Daoy (cell line): ENCODE measurements at regions not wholly inside any gene's neighbourhood (a gene's known extent, or its start where the extent isn't known, plus 50 kb on each side); places are given as distances from the start of the nearest gene placed in this dataset.

Experiments
- DNase-seq: peaks from one replicate; pipeline ENCODE4 v3.0.0-alpha.2; 2015; ENCODE audit warnings: low read depth

DNA sequence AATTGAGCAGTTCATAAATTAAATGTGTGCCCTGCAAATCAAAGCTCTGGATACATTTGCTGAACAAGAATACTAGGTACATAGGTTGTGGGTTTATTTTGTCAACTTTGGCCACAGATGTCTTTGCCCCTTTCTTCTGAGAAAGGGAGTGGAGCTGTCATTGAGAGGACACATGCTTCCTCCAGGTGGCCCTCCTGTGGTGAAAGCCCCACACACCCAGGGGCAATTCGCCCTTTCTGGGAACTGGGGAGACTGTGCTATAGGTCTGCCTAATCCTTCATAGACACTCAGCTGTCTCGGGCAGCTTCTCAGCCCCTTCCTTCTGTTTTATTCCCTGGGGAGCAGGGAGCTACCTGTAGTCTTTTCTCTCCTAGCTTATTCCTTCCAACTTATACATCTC, 605.7 kb upstream of the DPP6 start:
- DNase-seq = no peak

DNA sequence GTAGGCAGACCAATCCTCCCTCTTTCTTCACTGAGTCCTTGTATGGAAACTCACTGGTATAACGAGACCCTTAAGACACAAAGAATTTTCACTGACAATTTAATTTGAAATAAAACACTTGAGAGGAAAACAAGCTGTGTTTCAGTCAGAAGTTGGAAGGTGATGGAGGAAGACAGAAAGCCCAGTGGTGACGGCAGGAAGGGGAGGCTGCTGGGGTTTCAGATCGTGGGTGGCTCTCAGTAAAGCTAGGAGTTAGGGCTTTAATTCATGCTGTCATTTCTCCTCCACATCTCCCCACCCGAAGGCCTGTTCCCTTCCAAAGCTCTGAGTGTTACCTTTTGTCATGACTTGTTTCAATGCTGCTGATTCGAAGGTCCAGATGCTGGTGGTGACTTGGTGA, 605.2 kb upstream of the DPP6 start:
- DNase-seq = no peak

DNA sequence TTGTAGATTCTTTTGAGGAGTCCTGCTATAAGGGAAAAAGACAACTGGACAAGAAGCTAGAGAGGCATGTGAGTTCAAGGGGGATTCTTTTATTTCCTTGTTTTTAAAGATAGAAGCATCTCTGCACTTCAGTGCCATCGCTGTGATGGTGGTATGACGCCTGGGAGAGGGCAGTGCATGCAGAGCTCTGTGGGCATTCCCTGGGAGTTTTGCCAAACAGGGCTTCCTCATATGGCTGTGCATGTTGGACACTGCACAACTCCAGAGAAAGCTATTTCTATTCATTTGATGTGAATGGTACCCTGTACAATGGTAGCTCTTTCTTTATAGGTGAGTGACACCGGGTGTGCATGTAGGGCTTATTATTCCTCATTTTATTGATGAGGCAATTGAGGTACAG, 599.5 kb upstream of the DPP6 start:
- no peak for DNase-seq

DNA sequence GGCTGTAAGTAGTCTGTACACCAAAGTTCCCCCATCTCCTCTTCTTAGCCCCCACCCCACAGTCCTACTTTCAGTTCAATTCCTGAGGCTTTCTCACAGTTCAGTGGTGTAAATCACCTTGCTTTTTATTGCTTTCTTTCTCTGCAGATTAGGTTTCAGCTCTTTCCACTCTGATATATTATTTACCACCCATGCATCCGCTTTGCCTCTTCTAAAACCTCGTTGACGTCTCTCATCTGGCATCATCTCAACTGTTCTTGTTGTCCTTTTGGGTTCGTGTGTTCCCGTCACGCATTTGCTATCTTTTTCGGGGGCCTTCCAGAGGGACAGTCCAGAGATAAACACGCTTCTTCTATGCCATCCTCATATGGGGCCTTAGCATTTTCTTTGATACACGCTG, 597.9 kb upstream of the DPP6 start:
- no peak for DNase-seq

DNA sequence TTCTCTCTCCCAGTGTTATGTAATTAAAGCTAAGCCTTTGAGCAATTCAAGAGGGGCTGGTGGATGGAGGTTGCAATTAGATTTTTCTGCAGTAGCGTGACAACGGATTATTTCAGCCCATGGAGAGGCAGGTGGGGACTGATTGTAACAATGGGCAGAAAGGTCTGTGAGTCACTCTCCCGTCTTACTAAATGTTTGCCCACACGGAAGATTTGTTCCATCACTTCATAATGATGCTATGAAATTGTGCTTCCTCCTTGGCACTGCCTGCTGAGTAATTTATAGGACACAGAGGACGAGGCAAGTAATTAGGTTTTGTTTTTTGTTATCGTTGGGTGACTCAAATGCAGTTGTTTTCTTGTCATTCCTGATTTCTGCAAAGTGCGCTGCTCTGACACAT, 594.5 kb upstream of the DPP6 start:
- peak; percentile 88 for DNase-seq

DNA sequence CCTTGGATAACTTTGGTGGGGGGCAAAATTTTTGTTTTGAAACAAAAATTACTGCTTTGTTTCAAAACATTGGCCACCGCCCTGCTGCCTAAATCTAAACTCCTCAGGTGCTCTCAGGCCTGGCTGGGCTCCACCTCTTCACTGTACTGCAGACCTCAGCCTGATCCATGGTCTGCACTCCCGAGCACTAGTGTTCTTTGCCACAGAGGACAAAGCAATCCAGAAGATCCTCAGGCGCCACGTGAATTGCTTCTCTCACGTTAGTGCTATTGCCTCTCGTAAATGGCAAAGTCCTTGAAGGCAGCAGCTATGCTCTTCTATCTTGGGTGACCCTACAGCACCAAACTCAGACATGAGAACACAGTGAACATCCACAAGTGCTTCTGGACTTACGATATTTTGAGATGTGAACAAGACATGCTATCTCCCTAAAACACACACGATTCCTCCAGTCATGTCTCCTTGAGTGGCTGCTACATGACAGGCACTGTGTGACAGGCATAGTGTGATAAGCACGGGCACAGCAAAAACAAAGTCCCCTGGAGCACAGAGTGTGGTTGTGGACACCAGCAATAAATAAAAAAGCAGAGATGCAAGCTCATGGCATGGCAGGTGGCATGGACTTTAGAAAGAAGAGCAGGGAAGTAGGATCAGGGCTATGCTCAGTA, 582.1 kb upstream of the DPP6 start:
- DNase-seq = no peak

DNA sequence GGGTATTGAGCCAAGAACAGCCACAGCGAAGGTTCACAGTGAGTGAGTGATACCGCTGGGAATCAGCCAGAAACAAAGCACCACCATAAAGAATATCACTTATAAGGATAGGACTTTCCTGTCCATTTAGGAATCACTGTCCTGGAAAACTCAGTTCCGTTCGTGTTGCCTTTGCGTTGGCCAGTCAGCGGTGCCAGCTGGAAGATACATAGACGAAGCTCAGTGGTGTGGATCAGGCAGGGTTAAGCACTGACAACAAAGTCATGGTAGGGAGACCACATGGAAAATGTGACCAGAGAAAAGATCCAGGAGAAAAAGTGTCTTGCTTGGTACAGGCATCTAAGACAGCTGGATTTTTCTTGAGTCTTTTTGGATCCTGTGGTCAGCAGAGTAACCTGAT, 579.7 kb upstream of the DPP6 start:
- no peak for DNase-seq

DNA sequence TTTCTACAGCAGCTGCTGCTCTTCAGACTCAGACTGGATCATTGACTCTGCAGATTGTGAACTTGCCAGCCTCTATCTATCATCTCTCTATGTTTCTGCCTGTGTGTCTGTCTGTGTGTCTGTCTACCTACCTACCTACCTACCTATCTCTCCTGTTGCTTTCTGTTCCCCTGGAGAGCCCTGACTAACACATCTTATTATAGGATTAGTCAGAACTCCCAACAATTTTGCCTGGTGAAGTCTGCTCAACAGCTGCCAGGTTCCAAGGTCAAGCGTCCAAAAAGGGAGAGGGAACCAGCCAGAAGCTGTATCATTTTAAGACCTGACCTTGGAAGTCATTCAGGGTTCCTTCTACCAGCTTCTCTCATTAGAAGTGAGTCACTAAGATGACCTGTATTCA, 579.0 kb upstream of the DPP6 start:
- peak; percentile 62 for DNase-seq

DNA sequence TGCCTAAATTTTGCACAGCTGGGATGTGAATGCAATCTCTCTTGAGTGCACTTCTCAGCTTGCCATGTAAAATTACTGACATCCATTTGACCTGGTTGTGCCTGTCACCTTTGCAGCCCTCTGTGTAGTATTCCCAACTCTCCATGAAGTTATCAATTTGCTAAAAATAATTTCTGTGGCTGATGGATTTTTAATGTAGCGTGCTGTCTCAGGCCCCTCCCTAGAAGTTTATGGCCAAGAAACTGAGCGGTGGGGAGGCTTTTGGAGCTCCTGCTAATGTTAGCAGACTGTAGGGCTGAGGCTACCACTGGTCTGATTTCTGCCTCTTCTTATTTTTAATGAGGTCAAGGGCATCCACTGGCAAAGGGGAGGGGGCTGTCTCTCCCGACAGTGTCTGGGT, 577.0 kb upstream of the DPP6 start:
- no peak for DNase-seq

DNA sequence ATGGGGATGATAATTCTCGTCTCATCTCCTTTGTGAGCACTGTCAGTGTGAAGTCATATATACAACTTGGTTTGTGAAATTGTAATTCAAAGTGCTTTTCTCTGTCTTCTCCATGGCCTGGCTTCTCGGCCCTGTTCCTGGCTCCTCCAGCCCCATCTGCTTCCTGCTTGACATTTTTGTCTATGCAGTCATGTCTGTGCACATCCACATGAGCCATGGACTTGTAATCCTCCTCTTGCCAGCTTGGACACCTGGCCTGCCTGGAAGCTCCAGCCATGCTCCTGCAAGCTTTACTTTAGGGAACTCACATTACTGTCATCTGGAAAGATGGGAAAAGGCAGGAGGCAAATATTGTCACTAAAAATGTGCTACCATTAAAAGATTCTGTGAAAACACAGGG, 576.0 kb upstream of the DPP6 start:
- no peak for DNase-seq

DNA sequence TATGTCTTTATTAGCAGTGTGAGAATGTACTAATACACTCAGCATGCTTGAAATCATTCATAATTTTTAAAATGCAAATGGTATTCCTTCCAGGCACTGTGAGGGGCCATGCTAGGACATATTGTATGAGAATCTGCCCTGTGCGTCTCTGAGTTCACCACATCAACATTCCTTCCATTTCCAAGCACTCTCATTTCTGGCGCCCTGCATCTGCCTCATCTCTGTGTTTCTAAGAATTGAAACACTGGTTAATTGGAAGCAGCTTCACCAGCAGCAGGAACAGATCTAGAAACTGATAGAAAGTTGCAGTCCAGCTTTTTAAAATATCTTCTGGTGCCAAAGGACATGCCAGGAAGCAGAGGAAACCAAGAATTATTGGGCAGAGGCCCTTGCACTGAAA, 555.9 kb upstream of the DPP6 start:
- DNase-seq = no peak

DNA sequence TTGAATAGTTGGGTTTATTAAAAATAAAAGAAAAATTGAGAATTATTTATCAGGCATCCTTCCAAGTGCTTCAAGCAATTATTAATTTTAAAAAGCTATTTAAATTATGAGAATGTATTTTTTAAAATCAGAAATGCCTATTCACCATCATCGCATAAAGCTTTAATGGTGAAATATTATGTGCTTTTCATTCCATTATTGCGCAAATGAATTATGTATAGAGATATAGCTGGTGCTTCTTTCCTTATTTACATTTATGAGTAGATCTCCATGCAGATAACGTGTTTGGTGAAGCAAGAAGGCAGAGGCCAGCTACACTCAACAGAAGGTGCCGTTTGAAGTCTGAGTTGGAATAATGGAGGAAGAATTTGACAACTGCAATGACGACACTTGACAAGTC, 549.1 kb upstream of the DPP6 start:
- no peak for DNase-seq

DNA sequence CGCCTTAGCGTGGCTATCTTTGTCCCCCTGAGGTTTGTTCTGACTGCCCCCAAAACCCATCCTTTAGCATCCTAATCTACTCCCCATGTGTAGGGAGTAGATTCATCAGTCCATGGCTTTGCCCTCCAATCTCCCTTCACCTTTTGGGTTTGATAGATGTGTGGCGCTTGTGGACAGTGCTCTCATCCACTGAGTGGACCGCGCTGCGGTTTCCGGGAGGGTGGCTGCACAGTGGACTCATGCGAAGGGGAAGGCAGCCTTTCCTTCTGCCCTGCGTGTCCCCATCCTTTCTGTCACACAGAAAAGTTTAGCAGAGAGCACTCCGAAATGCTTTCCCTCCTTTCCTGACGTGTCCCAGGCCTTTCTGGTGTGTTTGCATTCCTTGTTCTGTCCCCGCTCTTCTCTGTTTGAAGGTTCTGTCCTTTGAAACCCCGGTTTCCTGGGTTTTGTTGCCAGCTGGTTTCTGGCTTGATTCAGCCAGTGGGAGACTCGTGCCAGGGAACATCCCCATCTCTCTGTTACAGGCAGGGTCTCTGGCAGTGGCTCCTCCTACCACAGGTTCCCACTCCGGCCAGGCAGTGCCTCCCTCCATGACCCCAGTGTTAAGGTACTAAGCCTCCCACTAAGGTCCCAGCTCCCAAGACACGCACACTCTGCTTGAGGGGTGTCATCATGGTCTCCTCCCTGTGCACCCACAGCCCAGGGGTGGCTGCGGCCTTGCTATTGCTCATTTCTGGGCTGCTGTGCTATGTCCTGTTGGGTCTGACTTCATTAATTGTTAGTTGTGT, 547.7 kb upstream of the DPP6 start:
- DNase-seq = no peak

DNA sequence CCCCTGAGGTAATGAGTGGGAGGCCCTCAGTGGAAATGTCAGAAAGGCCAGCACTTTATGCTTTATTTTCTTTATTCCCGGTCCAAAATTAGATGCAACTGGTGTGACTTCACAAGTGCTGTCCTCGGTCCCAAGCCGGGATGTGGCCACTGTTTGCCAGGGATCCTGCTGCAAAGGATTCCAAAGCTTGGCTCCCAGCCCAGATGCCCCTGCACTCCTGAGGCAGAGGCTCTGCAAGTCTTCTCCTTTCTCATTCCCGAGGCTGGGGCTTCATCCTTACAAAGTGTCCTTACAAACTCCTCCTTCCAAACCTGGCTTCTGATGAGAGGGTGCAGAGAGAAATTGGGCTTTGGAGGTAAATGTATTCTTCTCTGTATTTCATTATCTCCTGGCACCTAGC, 544.3 kb upstream of the DPP6 start:
- no peak for DNase-seq

DNA sequence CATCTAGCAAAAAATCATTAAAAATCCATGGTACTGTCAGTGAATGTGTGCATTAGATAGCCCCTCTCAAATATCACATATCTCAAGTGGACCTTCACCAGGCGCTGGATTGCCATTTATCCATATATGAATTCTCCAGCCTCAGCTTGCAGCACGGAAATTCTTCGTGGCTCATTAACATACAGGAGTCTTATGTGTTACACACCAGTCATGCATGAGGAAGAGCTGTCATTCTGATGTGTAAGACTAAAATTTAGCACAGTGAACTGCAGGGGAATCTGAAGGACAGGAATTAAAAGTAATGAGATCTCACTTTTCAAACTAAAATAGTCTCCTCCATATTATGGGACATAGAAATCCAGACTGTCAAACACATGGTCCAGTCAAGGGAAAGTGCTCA, 542.4 kb upstream of the DPP6 start:
- no peak for DNase-seq

DNA sequence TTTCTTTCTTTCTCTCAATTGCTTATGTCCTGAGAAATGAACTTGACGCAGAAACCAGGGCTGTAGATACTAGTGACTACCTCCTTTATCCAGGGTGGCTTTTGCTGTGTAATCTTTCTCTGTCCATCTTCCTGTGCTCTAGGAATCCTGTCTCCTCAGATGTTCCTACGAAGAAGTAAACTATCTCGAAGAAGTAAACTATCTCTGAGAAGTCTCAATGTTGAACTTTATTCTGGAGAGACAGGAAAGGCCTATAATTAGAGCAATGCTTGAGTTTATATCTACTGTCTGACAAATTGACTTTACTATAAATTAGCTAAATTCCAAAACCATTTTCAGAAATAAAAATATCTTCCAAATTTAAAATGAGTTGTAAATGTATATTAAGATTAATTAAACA, 541.5 kb upstream of the DPP6 start:
- DNase-seq = no peak

DNA sequence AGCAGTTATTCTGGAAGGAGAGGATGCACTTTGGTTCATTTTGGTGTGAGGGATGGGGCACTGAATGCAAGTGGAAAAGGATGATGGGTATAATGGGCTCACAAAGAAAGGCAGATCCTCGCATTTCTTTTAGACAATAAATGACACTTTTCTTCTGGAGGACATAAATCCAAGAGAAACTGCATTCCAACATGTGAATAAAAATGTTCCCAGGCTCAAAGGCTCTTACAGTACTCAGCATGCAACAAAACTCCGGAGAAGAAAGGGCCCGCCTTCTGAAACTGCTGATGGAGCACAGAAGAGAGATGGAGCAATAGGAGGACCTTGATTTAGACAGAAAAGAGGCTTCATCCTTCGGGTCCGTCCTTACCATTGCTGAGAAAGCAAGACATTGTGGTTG, 538.2 kb upstream of the DPP6 start:
- no peak for DNase-seq

DNA sequence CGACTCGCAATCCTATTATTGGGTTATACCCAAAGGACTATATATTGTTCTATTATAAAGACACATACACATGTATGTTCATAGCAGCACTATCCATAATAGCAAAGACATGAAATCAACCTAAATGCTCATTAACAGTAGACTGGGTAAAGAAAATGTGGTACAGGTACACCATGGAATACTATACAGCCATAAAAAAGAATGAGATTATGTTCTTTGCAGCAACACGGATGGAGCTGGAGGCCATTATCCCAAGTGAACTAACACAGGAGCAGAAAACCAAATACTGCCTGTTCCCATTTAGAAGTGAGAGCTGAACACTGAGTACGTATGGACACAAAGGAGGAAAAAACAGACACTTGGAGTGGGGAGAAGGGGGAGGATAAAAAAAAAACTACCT, 536.8 kb upstream of the DPP6 start:
- DNase-seq = no peak

DNA sequence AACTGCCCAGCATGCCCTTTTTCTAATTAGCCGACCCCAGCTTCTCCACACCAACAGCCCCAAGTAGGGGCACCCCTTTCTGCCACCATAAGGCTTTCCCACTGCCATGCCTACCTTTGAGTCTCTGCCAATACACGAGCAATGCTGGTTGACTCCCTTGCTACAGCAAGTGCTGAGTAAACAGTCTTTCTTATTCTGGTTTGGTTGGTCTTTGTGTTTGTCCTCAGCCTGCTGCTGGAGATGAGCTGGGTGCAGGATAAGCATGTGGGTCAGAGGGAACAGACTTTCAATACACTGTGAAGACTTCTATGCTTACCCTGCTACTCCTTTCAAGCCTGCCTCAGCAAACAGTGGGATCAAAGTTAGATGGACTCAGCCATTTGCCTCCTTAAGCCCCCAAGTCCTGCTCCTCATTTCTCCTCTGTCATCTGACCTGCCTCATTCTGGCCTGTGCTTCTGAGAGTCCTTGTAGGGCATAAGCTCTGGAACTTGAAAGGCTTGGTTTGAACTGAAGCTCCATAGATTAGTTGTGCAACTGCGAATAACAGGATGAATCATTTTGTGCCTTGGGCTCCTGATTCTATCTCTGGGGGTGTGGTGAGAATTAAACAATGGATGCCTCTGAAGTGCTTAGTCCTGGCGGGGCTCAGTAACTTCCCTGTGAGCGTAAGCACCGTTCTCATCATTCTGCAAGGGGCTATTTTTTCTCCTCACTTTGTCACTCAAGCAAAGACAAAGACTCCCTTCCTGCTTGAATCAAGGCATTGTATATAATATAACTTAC, 533.8 kb upstream of the DPP6 start:
- peak; percentile 61 for DNase-seq

DNA sequence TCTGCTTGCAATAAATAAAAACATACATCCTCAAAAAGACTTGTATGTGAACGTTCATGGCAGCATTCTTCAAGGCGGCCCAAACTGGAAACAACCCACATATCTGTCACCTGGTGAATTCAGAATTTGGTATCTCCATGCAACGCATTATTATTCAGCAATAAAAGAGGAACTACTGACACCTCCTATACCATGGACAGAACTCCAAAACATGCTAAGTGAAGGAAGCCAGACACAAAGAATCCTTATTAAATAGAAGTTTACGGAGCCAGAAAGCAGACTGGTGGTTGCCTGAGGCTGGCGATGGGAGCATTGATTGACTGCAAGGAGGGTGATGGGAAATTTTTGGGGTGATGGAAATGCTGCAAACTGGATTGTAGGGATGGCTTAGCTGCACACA, 530.8 kb upstream of the DPP6 start:
- DNase-seq = no peak

DNA sequence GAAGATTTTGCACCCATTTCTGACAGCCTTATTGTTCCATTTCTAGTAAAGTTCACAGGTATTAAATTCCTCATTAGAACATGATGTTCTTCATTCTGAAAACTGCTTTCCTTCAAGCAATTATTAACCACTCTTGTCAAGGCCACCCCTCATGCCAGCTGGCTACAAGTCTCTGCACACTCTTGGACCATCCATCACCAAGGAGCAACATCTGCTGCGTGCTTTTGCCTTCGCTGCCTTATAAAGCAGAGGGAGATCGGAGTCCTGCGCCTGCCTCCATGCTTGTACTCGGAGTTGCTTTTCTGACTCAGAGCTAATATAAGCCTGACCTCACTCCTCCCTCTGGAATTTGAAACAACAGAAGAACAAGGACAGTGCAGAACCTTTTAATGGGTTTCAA, 529.9 kb upstream of the DPP6 start:
- peak; percentile 53 for DNase-seq

DNA sequence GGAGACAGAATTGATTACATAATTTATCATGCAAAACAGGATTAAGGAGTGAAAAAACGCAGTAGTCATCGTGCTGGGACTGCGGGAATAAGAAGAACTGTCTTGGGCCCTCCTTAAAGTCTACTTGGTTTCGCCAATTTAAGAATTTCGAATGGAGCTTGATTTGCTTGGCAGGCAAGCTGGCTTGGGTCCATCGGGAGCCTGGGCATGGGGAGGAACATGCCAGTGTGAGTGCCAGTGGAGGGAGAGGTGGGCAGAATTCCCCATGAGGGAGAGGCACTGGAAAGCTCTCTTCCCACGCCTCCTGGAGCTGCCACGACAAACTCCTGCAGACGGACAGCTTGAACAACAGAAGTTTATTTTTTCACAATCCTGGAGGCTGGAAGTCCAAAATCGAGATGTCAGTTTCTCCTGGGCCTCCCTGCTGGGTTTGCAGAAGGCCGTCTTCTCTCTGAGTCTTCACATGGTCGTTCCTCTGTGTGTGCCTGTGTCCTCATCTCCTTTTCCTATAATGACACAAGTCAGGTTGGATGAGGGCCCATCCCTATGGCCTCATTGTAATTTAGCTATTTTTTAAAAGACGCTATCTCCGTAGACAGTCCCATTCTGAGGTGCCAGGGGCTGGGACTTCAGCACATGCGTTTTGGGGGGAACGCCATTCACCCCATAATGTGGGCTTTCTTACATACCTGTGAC, 528.7 kb upstream of the DPP6 start:
- no peak for DNase-seq
